GM21723 (cell line): ENCODE measurements at regions not wholly inside any gene's neighbourhood (a gene's known extent, or its start where the extent isn't known, plus 50 kb on each side); places are given as distances from the start of the nearest gene placed in this dataset.
"Not testable (repeated sequence)": the region's sequence is repeated elsewhere in the genome, so short reads cannot be mapped to it uniquely, and the experiment has no call there.

ENCODE experiments used
- ATAC-seq: cut with Tn5 transposase; IDR thresholded peaks from one replicate; pipeline ENCODE4 v1.9.1; 2021; ENCODE audit warnings: mild to moderate bottlenecking, moderate library complexity; ENCODE audit not compliant: unreplicated experiment

DNA sequence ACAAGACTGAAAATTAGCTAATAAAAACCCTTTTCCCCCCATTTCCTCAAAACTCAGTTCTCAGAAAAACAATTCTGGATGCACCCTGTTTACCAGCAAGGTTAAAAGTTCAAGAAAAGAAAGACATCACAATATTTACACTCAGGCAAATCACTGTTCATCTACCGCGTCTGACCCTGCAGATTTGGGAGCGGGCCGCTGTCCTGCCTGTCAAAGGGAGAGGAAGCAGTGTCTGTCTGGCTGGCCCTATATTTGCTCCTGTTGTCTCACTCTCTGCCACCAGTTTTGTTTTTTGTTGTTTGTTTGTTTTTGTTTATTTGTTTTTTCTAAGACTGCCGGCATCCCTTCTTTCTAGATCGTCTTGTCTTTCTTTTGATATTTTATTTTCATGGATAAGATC is 299.4 kb downstream of the BCL2L11 start:
- not testable (repeated sequence) for ATAC-seq

DNA sequence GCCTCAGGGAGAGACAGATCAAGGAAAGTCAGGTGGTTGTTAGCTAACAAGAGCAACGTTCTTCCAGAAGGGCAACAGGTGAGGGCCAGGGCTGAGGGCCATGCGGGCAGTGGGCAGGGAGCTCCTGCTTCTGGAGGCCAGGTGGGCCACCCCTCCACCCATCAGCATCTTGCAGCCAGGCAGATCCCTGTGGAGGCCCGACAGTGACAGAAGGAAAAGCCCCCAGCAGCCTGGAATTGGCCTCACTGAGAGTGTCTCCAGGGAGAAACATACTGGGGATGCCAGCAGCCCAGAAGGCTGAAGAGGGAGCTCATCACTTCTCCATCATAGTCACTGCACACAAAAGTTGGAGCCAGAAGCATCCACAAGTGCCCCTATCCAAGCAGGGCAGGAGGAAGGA is 300.1 kb downstream of the BCL2L11 start:
- not testable (repeated sequence) for ATAC-seq

DNA sequence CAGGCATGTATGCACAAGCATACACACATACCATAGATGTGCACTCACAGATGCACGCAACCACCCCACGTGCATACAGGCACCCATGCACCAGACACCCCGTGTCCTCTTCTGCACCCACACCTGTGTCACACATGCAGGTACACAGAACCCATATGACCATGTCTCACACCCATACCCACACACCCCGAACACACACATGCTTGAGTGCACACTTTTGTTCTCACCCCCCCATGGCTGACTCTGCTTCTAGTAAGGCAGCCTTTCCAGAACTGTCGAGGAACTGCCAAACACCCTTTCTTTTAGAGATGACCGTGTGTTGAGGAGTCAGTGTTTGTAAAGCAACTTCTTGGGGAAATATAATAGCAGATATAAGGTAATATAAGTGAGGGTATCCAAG is 301.2 kb downstream of the BCL2L11 start:
- not testable (repeated sequence) for ATAC-seq

DNA sequence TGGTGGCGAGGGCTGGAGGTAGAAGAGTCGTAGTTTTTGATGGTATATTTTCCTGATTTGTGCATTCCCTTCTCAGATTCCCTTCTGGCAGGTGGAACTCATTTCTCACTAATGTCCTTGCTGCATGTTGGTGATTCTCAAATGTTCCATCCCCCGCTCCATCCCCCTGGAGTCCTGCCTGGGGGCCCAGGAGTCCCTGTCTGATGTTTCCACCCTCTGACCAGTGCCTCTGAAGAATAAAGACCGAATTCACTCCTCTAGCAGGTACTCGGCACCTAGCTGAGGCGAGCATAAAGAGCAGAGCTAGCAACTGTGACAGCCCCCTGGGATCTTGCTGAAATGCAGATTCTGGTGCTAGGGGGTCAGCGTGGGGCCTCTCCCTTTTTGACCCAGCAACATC is 301.8 kb downstream of the BCL2L11 start:
- ATAC-seq, result not testable (repeated sequence)

DNA sequence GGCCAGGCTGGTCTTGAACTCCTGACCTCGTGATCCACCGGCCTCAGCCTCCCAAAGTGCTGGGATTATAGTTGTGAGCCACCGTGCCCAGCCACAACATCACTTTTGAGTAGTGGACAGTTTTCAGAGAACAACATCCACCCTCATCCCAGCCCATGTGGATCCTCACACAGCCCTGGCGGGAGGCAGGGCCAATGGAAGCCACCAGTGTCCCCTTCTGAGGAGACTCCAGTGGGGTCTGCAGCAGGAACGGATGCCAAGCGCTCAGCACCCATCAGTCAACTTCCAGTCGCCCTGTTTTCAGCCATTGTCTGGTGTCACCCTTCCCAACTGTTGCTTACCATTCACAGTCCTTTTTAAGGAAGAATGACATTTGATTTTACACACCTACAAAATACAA is 302.5 kb downstream of the BCL2L11 start:
- ATAC-seq, result not testable (repeated sequence)

DNA sequence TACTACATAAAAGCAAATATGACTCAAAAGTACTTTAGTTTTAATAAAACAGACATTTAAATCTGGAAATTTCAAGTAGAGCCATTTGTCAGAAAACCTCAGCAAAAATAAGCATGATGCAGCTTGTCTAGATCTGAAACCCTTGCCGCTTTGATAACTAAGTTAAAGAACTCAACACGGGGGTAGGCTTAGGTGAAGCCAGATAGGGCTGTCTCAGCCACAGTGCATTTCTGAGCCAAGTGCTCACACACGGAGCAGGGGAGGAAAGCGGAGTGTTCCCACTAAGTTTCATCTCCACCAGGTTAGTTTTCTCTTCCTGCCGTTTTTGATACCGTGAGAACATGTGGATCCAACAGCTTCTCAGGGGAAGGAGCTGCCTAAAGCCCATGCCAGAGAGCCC is 303.5 kb downstream of the BCL2L11 start:
- not testable (repeated sequence) for ATAC-seq

DNA sequence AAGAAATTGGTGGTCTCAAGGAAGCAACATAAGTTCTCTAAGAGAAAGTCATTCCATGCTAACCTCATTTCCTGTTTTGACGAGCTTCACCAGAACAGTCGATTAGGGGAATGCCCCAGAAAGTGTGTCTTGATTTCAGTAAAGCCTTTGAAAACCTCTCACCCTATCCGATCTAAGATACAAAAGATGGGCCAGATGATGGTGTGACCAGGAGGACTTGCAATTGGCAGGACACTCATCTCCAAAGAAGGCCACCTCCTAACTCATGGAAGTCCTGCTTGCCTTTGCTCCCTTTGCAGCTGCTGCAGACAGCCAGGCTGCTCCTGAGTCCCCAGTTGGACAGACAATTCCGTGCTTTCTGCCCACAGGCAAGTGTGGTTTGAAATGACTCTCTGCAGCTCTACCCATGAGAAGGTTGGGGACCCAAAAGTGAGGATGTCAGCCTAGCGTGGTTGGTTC is 304.2 kb downstream of the BCL2L11 start:
- peak; percentile 54 for ATAC-seq

DNA sequence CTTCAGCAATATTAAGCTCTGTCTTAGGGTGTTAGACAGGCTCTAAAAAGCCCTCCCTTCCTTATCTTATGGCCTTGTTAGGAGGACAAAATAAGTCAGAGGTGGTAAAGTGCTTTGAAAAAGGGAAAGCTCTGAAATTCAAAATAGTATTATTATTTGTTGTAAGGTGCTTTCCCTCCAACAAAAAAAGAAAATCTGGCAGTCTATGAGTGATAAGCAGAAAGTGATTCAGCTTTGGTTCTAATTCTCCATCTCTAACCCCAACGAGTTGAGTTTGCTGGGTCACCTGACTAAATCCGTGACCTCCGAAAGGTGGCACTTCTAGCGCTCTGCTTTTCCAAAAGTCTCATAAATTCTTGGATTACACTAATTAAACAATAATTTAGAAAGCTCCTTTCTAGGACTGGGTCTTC is 305.1 kb downstream of the BCL2L11 start:
- peak; percentile 40 for ATAC-seq

DNA sequence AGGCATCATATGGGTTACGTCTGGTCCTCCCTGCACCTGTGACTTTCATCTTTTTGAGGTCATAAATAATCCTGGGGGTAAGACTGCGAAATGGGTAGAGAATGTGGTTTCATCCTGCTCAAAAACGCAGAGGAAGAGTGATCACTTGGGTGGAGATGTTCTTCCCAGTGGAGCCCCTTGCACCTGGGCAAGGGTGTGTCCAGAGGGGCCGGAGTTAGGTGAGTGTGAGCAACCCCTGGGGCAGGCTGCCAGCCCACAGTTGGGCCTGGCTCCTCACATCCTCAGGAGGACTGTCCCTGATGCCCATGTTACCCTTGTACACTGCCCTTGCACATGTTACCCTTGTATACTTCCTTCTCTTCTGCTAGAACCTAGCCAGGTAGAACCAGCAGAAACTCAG is 306.6 kb downstream of the BCL2L11 start:
- not testable (repeated sequence) for ATAC-seq

DNA sequence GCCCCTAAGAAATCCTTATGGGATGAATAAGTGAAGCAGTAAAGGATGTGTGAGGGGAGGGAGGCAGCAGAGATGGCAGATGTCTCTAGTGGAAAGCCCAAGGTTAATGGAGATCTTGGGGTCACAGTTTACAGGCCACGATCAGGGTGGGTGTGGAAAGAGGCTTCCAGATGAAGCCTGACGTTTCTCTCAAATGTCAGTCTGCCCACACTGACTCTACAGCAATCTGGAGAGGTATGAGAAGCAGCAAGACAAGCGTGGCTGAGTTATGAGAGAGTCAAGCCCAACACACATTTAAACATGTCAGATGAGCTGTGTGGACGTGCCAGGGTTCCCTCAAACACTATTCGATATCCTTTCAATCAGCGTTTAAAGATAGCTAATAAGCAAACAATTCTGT is 308.2 kb downstream of the BCL2L11 start:
- ATAC-seq, result not testable (repeated sequence)

DNA sequence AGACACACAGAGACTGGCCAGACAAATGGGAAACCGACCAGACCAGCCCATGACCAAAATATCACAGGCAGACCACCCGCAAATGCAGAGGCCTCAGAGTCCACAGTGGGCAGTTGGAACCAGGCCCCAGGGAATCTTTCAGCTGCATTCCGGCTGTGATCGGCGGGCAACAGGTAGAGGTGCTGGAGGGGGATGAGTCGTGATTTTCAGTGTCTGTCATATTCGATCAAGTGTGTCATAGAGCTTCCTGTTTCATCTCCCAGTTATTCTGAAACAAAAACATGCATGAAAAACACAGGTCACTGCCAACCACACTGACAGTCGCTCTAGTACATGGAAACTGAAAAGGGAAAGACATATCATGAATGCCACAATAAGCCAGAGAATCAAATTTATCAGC is 308.6 kb downstream of the BCL2L11 start:
- peak; percentile 47 for ATAC-seq

DNA sequence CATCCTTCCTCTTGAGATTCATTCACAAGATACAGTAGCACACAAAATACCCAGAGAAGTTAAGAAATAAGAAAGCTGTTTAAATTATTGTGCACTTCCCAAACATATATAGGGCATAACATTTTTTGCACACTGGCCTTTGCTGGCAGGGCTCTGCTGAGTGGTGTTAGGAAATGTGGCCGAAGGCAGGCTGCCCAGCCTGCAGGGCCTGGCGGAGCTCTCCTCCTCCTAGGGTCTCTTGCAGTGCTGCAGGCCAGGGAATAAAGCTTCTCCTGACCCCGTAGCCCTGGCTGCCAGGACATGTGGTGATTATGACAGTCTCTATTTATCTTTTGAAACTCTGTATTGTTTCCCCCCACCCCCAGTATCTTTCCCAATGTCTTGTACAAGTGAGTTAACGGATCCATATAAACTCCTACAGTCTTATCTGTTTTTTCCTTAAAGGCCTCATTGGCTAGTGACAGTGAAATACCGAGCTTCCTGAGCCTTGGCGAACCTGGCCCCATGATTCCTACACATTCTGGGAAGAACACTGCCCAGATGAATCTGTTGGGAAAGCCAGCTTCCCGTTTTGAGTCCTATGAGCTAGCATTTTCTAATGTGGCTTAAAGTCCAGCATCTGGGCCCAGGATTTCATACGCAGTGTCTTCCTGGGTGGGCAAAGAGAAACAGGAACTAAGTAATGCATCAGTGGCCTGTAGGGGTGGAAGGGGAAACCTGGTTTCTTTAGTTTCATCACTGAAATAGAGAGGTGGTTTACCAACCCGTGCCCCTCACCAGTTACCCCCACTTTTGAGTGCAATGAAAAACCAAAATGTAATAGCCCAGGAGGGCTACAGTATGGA is 310.3 kb downstream of the BCL2L11 start:
- peak; percentile 45 for ATAC-seq

DNA sequence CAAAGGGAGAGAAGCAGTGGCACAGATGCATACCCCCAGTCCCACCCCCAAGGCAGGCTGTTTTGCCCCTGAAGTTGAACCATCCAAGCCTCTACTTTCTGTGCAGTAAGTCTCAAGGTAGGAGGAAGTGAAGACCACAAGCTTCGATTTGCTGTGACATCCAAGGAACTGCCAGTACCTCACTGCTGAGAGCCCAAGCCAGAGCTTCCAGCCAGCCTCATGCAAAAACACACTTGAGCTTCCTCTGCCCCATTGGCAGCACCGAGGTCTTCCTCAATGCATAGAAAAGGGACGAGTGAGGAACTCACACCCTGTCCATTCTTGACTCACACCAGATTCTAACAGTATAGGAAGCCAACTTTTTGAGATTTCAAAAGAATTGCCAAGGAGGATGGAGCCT is 311.7 kb downstream of the BCL2L11 start:
- not testable (repeated sequence) for ATAC-seq

DNA sequence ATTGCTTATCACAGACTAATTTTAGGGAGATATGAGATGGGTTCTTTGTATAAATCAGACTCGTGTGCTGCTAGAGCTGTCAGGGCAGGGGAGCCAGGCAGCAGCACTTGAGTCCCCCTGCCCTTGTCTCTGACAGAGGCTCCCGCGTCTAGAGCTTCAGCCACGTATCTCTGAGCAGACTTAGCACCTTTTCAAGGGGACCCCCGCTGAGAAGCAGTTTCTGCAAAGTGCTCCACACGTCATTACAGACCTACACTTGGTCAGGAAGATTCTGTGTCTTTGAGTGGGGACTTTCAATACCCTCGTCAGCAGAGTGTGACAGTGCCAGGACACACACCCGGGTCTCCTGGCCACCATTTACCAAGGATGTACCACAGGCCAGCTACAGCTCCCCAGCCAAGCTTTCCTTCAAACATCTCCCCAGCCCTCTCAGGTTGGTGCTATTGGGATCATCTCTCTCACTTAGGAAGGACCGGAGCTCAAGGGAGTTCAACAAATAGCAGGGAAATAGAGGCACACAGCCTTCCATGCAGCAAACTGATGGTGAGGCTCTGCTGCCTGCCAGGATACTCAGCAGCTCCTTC is 312.3 kb downstream of the BCL2L11 start:
- not testable (repeated sequence) for ATAC-seq

DNA sequence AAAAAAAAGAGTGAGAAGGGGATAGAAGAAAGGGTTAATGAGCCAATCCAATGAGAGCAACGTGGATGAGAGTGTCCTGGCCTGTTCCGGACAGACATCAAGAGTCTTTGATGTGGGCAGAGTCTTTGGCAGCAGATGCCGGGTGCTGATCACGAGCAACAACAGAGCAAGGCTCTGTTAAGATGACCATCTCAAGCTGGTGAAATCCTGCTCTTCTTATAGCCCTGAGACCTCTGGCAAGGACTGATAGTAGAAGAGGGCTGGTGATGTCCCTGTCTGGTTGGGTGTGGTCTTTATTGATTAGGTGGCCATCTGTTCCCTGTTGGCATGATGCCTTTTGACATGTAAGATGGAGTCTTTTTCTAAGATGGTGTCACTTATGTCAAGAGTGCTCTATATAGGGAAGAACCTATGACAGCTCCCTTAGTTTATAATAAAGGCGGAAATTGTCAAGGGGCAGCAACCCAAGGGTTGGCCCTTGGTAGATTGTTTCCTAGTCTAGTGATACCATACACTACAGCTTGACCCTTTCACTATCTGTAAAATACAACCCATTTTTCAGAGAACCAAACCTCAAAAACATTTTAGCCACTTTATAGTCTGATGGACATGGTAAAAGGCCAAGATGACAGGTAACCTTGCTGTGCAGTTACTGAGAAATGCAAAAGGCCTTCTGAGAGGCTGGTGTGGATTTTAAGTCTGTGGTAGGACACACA is 313.3 kb downstream of the BCL2L11 start:
- ATAC-seq, result not testable (repeated sequence)

DNA sequence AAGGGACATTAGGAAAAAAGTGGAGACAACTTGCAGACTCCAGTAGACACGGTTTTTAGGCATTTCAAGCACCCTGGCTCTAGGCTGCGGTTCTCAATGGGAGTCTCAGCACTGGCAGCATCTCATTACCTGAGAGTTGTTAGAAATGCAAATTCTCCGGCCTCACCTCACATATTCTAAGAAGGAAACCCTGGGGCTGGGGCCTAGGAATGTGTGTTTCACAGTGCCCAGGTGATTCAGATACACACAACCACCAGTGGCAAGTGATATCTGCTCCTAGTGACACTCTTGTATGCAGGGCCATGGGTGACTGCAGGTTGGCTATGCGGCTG is 313.9 kb downstream of the BCL2L11 start:
- ATAC-seq, result not testable (repeated sequence)

DNA sequence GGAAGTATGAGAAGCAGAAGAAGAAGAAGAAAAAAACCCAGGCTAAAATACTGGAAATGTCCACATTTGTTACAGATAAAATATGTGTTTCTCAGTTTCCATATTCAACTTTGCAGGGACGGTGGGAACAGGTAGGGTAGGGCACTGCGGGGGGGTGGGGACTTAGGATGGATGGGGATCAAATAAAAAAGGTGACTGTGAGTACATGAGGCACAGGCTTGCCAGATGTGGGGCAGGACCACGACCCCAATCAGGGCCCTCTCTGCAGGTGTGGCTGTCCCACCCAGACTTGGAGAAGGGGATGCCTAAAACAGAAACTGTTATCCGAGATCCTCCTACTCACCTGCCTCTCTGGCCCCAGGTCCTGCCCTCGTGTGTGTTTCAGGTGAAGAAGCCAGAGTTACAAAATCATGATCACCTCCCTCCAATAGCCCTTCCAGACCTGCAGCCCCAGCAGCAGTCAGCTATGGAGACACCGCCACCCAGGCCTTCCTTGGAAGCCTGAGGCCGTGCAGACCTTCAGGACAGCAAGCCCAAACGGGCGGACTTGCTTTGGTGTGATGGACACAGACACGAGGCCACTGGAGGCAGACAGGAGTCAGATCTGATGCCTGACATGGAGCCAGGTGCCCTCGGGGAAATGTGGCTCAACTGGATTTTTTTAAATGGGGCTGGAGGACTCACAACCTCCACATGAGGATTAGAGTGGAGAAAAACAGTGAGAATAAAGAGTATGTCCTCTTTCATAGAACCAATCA is 315.0 kb downstream of the BCL2L11 start:
- not testable (repeated sequence) for ATAC-seq

DNA sequence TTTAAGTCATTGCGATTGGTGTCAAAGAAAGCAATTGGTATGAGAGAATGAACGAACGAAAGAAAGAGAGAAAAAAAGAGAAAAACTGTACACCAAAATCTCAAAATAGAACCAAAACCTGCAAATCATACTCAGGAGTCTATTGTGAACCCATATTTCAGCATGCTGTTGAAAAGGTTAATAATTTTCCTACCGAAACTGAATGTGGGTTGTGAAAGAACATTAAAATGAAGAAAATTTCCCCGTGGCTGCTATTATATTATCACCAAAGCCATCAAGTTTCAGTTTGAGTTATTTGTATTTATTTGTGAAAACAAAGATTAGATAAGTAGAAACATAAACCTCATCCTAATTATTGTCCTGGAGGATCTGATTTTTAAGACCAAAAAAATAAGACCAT is 315.7 kb downstream of the BCL2L11 start:
- not testable (repeated sequence) for ATAC-seq

DNA sequence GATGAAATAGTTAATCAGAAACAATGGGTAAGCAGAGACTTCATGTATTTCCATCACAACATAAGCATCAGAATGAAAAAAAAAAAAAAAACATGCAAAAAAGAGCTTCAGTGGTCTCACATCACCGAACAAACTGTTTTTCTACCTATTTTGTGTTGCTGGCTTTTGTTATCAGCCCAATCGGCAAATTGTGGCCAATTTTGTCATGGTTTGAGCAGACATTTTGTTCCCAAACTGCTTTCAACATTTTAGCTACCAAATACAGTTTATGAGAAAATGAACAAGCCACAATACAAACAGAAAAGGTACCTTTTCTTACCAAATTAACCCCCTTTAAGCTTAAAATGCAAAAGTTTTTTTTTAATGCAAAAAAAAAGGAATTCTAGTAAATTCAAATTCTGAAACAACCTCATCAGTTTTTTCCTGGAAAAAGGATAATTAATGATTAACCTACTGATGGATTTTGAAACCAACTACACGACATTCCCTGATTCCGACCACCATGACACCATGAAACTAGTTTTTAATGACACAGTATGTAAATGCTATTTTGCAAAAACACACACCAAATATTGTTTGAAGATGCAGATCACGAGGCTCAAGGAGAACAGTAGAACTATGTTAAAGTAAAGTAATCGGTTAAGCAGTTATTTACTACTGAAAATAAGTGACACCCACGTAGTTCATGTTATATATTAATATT is 316.7 kb downstream of the BCL2L11 start:
- ATAC-seq, result not testable (repeated sequence)

DNA sequence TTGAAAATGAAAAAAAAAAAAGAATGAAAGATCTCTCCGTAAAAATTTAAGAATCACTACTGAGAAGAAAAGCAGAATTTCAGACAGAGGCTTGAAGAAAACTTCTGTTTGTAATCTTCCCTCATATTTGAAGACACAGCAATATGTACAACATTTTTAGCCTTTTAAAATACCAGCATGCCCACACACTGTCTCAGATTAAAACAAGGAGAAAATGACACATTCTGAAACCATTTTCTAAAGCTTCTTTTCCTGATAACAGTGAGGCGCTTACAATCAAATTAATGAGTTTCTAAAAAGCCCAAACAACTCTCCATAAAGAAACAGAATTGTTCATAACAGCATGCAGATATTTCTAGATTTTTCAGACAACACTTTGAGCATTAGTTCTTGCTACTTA is 317.4 kb downstream of the BCL2L11 start:
- ATAC-seq, result not testable (repeated sequence)
